ENCODE measurements at regions not wholly inside any gene's neighbourhood (a gene's known extent, or its start where the extent isn't known, plus 50 kb on each side); places are given as distances from the start of the nearest gene placed in this dataset.

DNA sequence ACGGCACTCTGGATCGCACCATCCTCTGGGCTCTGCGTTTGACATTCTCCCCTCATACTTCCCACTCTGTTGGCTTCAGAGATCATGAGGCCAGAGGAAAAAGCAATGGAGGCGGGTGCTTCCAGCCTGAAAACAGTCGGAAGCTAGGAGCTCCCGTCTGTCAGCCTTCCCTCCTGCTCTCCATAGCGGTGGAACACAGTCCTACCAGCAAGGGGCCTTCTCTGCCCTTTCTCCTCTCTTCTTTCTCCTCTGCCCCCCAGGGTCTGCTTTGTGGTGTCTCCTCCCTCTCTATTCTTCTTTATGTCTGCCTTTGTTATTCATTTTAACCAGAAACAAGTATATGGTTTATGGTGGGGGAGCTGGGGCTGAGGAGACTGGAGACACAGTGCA, 152.5 kb upstream of the NFIB start:
- DNase-seq = no peak

DNA sequence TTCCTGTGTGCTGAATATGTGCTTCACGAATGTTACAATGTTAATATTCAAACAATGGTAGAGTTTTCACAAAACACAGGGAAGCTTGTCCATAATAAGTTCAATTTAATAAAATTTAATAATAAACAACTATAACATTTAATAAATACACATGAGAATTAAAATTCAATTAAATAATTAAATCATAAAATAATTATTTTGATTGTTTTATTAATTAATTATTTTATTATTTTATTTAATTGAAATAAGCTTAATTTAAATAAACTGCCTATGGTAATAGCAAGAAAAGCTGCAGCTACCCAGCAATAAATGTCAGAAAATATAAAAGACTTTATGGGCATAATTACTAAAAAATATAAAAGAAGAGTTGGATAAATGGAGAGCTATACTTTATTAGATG, 149.0 kb upstream of the NFIB start:
- DNase-seq = no peak

- DNase-seq = no peak
Measured at GRCh38 chr9:14455243-14455642, 141.3 kb upstream of the NFIB start.

- no peak for DNase-seq
Measured at GRCh38 chr9:14453286-14453685, 139.3 kb upstream of the NFIB start.

- DNase-seq = no peak
Measured at GRCh38 chr9:14452539-14452938, 138.6 kb upstream of the NFIB start.

DNA sequence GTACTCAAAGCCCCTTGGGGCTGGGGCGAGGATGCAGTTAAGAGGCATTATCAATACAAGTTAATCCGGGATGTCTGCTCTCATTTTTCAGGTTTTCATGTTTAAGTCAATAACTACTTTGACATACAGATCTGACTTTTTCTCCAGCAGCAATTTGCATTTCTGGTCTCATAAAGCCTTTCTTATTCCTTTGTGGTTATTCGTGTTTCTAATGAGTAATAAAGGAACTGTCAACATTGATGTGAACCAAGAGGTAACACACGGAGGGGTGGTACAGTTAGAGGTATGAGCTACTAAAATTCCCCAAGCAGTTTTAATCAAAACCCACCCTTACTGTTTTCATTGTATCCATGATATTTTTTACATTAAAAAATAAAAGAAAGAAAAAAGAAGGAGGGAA, 138.0 kb upstream of the NFIB start:
- no peak for DNase-seq

- DNase-seq = no peak
Measured at GRCh38 chr9:14447103-14447502, 133.2 kb upstream of the NFIB start.

- DNase-seq = no peak
Measured at GRCh38 chr9:14445946-14446345, 132.0 kb upstream of the NFIB start.

DNA sequence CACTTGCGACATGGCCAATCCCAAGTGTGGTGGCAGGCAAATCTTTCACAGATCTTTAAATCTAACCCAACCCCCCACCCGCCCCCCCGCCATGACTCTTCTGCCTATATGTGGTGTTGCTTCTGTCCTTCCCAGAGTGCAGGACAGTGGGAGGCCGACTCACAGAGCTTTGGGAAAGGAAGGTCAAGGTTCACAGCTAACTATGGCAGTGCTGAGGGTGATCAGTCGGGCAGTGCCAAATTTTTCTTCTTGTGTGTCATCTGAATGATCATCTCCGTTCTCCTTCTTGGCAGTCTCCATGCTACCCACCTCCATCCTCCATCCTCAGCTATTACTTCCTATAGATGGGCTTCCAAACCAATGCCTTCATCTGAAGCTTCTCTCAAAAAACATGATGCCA, 129.0 kb upstream of the NFIB start:
- DNase-seq = no peak

DNA sequence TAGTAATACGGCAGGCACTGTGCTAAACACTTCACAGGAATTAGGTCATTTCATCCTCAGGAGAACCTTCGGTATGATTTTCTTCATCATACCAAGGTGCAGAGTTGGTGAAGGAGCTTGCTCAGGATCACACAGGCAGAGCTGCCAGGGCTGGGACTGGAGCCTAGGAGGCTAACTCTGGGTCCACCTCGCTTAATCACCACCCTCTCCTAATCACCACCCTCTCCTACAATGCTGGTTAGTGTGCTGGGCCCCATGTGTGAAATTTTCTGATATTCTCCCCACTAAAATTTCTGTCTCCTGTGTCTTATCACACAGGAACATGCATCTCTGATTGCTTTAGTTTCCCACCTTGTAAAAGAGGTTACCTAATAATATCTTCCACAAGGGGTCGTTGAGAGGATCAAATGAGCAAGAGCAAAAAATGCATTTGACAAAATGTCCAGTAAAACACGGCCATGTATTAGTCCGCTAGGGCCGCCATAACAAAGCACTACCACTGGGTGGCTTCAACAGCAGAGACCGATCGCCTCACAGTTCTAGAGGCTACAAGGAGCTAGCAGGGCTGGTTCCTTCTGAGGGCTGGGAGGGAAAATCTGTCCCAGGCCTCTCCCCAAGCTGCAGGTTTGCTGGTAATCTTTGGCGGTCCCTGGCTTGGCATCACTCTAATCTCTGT, 128.2 kb upstream of the NFIB start:
- DNase-seq = peak; percentile 44

GRCh38 chr9:14441115-14441514, 127.2 kb upstream of the NFIB start:
- DNase-seq = no peak

DNA sequence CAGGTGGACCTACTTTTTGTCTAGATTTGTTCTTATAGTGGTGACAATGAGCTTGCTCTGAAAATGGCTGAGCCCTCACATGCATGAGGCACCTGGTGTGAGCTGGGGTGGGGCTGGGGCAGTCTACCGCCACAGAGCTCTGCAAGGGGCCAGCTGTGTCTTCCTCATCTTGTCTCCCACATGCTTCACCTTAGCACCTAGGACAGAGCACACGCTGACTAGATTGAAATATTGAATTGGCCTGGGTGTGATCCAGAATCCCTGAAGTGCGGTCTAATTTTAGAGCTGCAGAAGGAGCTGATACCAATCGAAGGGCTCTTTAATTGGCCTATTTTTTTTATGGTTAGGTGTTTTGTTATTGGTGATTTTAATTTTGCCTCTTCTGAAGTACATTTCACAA, 126.1 kb upstream of the NFIB start:
- no peak for DNase-seq

DNA sequence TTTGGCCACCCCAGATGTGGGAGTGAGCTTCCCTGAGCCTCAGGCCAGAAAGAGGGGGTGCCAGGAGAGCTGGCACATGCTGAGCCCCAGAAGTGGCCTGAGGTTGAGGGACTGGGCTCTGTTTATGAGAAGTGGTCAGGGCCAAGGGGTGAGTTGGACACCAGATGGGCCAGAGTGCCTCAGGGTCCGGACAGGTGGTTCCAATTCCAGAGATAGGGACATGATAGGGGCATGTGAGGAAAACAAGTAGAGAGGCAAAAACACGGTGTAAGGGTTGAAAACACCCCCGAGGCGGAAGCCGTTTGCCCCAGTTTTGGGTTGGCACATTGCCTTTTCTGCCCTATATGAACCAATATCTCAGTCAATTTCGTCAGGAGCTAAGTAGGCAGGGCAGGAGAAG, 125.6 kb upstream of the NFIB start:
- DNase-seq = no peak

- no peak for DNase-seq
Measured at GRCh38 chr9:14438232-14439021, 124.5 kb upstream of the NFIB start.

DNA sequence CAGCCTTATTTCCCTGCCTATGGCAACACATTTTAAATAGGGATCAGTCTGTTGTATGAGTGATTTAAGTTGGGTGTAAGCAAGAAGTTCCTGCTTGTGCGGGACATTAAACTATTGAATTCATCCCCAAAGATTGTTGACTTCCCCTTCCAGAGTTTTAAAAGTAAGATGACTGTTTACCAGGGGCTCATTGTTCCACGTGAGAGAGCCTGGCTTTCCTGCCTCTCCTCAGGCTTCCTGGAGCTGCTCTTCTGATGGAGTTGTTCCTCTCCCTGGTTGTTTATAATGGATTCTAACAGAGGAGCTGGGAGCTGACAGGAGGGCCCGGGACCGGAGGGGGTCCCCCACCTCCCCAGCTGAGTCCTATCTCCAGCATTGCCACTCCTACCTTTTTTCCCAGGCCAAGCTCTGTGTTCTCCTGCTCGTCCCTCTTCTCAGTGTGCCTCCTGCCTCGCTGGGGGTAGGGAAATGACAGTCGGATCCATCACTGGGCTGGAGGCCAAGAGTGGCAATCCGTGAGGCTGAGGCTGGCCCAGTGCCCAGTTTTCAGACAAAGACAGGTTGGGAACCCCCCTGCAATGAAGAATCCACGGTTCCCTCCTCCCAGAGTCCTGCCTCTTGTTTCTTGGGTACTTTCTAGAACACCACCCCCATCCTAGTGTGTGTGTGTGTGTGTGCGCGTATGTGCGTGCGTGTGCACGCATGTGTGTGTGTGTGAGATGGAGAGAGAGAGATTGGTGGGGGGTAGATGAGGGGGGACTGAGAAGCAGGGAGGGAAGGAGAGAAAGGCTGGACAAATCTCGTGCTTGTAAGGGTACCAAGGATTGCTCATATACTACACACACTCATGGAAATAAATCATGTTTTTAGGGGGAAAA, 123.7 kb upstream of the NFIB start:
- DNase-seq = no peak

GRCh38 chr9:14435871-14436270, 121.9 kb upstream of the NFIB start:
- DNase-seq = no peak

DNA sequence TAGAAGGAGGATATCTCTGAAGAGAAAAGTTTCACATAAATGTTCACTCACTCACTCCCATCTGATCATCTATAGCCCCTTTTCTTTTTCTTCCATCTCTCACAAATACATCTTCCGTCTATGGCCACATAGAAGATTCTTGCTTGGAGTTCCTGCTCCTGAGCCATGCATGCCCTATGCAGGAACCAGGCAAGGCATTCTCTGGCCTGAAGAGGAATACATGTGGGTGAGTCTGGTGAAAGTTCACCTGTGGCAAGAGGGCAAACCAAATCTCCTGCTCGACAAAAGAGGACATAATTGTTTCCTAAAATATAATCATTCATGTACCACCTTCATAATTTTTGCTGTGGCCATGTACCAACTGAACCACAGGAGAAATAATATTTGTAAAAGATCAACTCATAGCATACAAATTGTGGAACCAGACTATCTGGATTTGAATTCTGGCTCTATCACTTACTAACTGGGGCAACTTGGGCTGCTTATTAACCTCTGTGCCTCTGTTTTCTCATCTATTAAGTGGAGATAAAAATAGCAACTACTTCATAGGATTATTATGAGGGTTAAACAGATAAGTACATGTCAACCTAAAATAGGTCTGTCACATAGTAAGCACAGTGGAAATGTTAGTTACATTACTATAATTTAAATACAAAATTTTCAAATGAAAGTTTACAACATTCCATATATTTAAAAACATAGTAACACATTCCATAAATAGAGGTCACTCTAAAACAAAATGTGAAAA, 121.2 kb upstream of the NFIB start:
- DNase-seq = no peak

DNA sequence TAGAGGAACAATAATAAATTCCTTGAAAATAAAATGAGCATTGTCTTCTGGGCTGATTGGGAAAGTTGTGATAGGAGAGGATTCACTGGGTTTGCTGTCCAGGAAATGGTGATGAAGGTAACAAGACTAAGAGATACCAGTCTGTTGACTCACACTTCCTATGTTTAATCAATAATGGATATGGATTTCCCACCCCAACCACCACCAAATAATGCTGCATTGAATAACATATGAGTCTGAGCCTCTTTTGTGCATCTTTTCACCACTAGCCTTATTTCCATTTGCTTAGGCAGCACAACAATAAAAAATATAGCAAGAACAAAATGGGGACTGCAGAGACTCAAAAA, 120.2 kb upstream of the NFIB start:
- no peak for DNase-seq

DNA sequence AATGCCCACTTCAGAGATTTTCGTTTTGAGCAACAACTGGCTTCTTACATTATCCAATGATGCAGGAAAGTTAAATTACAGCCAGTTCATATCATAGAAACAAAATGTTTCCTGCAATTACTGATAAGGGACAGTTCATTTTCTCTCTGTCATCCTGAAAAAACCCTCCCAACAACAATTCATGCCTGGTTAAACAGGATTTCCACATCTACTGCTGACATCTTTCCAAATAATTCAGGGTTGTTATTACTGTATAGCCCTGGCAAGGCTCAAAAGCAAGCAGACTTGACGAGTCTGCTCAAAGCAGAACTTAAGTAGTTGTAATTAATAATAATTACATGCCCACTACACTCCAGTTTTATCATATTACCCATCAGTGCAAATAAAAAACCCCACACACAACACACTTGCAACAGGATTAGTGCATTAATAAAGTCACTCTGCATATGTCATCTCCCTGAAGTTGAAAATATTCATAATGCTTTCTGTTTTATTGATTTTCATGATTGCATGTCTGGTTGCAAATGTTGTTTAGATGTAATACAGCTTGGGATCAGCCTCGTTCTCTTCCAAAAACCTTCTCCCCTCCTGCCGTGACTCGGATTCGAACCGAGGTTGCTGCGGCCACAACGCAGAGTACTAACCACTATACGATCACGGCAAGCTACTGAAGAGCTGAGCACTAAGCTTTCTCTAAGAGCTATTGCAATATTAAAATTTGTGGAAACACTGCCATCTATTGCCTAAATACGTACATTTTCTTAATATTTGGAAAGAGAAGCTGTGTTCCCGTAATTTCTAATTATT, 119.6 kb upstream of the NFIB start:
- peak; percentile 83 for DNase-seq

GRCh38 chr9:14432666-14433350, 118.9 kb upstream of the NFIB start:
- no peak for DNase-seq

- peak; percentile 76 for DNase-seq
Measured at GRCh38 chr9:14428781-14429230, 114.9 kb upstream of the NFIB start.

DNA sequence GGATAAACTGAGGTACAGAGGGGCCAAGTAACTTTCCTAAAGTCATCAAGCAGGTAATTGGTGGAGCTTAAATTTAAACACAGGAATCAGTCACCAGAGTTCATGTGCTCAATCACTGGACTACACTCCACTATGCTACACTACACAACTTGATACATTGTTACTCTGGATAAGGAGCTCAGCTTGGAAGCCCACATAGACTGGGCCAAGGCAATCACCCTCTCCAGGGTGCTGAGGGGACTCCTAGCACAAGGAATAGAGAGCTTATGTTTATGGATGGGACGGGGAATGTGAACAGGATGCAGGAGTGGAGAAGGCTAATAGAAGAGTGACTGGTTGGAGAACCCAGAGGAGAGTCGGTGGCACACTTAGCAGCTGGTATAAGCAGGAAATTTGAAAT, 113.5 kb upstream of the NFIB start:
- no peak for DNase-seq

Measured in hematopoietic multipotent progenitor cell treated with erythropoietin and hydrocortisone succinate and interleukin-3 and kit ligand, for 4 days (in vitro differentiated cells).